IMR-90 (cell line): ENCODE measurements at regions not wholly inside any gene's neighbourhood (a gene's known extent, or its start where the extent isn't known, plus 50 kb on each side); places are given as distances from the start of the nearest gene placed in this dataset.

Experiments
- ATAC-seq: fragments of 200-7000 bp; cut with Tn5 transposase; 2 replicates; pipeline ENCODE4 v1.9.1; 2020; ENCODE audit warnings: low read depth, mild to moderate bottlenecking, moderate library complexity
- BruUV-seq: library from RNA; stranded (reverse); fragments of 400-500 nt; replicated peaks from 2 replicates; lab custom pipeline; 2021; lab: Mats Ljungman, UMichigan
- CTCF ChIA-PET: fragments of 300-600 bp; formaldehyde crosslinking; extraction: SDS; loops from one replicate; lab custom pipeline; 2021; ENCODE audit warnings: antibody characterized with exemption; lab: Yijun Ruan, JAX
- POLR2A ChIA-PET: fragments of 300-600 bp; sonication (Branson Sonifier 250); formaldehyde crosslinking; loops from one replicate; lab custom pipeline; 2022; ENCODE audit warnings: antibody characterized with exemption; ENCODE audit not compliant: unreplicated experiment; lab: Charles Lee
- DNase-seq: peaks from one replicate; pipeline ENCODE4 v3.0.0; 2013
- H2AFZ ChIP-seq: replicated peaks from 2 replicates; pipeline ENCODE3; 2013; ENCODE audit warnings: low read length, mild to moderate bottlenecking; ENCODE audit not compliant: poor library complexity
- H2AK5ac ChIP-seq: 2 replicates; pipeline ENCODE4 v1.6.1; 2013; ENCODE audit warnings: low read depth, low read length, inconsistent platforms
- H2AK9ac ChIP-seq: replicated peaks from 2 replicates; pipeline ENCODE3; 2013; ENCODE audit warnings: mild to moderate bottlenecking, low read depth, low read length, moderate library complexity; ENCODE audit not compliant: poor library complexity
- H2BK120ac ChIP-seq: 2 replicates; pipeline ENCODE4 v1.6.1; 2013; ENCODE audit warnings: low read depth, low read length, inconsistent platforms
- H2BK15ac ChIP-seq: 3 replicates; pipeline ENCODE4 v1.6.1; 2013; ENCODE audit warnings: low read depth, low read length, inconsistent platforms
- H2BK20ac ChIP-seq: 2 replicates; pipeline ENCODE4 v1.6.1; 2013; ENCODE audit warnings: low read depth, mild to moderate bottlenecking, inconsistent platforms, low read length, moderate library complexity
- H2BK5ac ChIP-seq: 2 replicates; pipeline ENCODE4 v1.6.1; 2013; ENCODE audit warnings: mild to moderate bottlenecking, low read depth, low read length, inconsistent platforms; ENCODE audit not compliant: poor library complexity, severe bottlenecking
- H3K14ac ChIP-seq: replicated peaks from 2 replicates; pipeline ENCODE4 v1.6.1; 2013; ENCODE audit warnings: low read depth, low read length, inconsistent platforms
- H3K18ac ChIP-seq: 2 replicates; pipeline ENCODE4 v1.6.1; 2013; ENCODE audit warnings: low read depth, low read length, control low read depth
- H3K23ac ChIP-seq: 2 replicates; pipeline ENCODE4 v1.6.1; 2013; ENCODE audit warnings: low read depth, low read length, inconsistent platforms
- H3K27ac ChIP-seq: 2 replicates; pipeline ENCODE4 v1.5.1; 2013; ENCODE audit warnings: mild to moderate bottlenecking, control low read depth, low read length; ENCODE audit not compliant: insufficient read depth
- H3K27me3 ChIP-seq: 2 replicates; pipeline ENCODE4 v1.6.1; 2013; ENCODE audit warnings: low read length; ENCODE audit not compliant: control insufficient read depth, insufficient read depth
- H3K36me3 ChIP-seq: 2 replicates; pipeline ENCODE4 v1.6.1; 2013; ENCODE audit warnings: low read length, mixed read lengths; ENCODE audit not compliant: control insufficient read depth, insufficient read depth
- H3K4ac ChIP-seq: 2 replicates; pipeline ENCODE4 v1.6.1; 2013; ENCODE audit warnings: low read depth, low read length, inconsistent platforms
- H3K4me1 ChIP-seq: 2 replicates; pipeline ENCODE4 v1.6.1; 2013; ENCODE audit warnings: low read length, mixed read lengths; ENCODE audit not compliant: control insufficient read depth, insufficient read depth
- H3K4me2 ChIP-seq: 2 replicates; pipeline ENCODE4 v1.6.1; 2013; ENCODE audit warnings: low read depth, mild to moderate bottlenecking, control low read depth, low read length, moderate library complexity
- H3K4me3 ChIP-seq: 2 replicates; pipeline ENCODE4 v1.5.1; 2013; ENCODE audit warnings: low read depth, mild to moderate bottlenecking, control low read depth, low read length, moderate library complexity; ENCODE audit not compliant: insufficient read depth
- H3K56ac ChIP-seq: 2 replicates; pipeline ENCODE4 v1.6.1; 2013; ENCODE audit warnings: low read length, inconsistent platforms; ENCODE audit not compliant: insufficient read depth; ENCODE audit errors: extremely low read depth
- H3K79me1 ChIP-seq, 2 experiments: 2 replicates each; pipeline ENCODE4 v1.6.1; 2013; ENCODE audit warnings: low read length in 2 of 2, inconsistent platforms in 1 of 2, low read depth in 1 of 2
- H3K9ac ChIP-seq: 2 replicates; pipeline ENCODE4 v1.6.1; 2013; ENCODE audit warnings: low read depth, low read length, control low read depth
- H3K9me1 ChIP-seq: 2 replicates; pipeline ENCODE4 v1.6.1; 2013; ENCODE audit warnings: low read length, inconsistent platforms; ENCODE audit not compliant: insufficient read depth
- H3K9me3 ChIP-seq: 2 replicates; pipeline ENCODE4 v1.6.1; 2013; ENCODE audit warnings: low read length; ENCODE audit not compliant: control insufficient read depth, insufficient read depth
- H4K20me1 ChIP-seq: 2 replicates; pipeline ENCODE4 v1.6.1; 2013; ENCODE audit warnings: low read length, inconsistent platforms; ENCODE audit not compliant: insufficient read depth
- H4K5ac ChIP-seq: 2 replicates; pipeline ENCODE4 v1.6.1; 2013; ENCODE audit warnings: mild to moderate bottlenecking, low read depth, low read length, control low read depth
- H4K8ac ChIP-seq, 2 experiments: 2 replicates each; pipeline ENCODE4 v1.6.1; 2013; ENCODE audit warnings: low read depth in 2 of 2, low read length in 2 of 2, control low read depth in 1 of 2, inconsistent platforms in 1 of 2
- H4K91ac ChIP-seq: 2 replicates; pipeline ENCODE4 v1.6.1; 2013; ENCODE audit warnings: low read depth, low read length, inconsistent platforms; ENCODE audit not compliant: insufficient read depth
- ELK1 ChIP-seq: fragments of 150-350 bp; IDR thresholded peaks from 2 replicates; pipeline ENCODE4 v1.6.1; 2016; ENCODE audit warnings: low read depth, mild to moderate bottlenecking, low read length, moderate library complexity, borderline replicate concordance
- MAFK ChIP-seq: IDR thresholded peaks from 2 replicates; pipeline ENCODE4 v1.6.1; 2012; ENCODE audit warnings: low read depth, low read length, improper control_type of control experiment
- RFX5 ChIP-seq: IDR thresholded peaks from 2 replicates; pipeline ENCODE4 v1.8.0; 2012; ENCODE audit warnings: low read depth, mild to moderate bottlenecking, low read length, moderate library complexity
- SMC3 ChIP-seq: fragments of 150-350 bp; IDR thresholded peaks from 2 replicates; pipeline ENCODE4 v1.6.1; 2016; ENCODE audit warnings: low read depth, mild to moderate bottlenecking, antibody characterized with exemption, low read length, moderate library complexity
- WGBS, 2 experiments: methylation state at CpG; one replicate each; pipeline versions ENCODE4 v1.1.5 to v1.1.7; 2013; ENCODE audit warnings: missing lambda C conversion rate in 2 of 2; ENCODE audit not compliant: insufficient read length in 1 of 2; ENCODE audit errors: extremely low coverage in 2 of 2; 5-methylcytosine and 5-hydroxymethylcytosine counted together
- dilution Hi-C: fragments of 300-500 bp; cut with HindIII; formaldehyde crosslinking; loops from one replicate; pipeline ENCODE4 v1.14.3; 2018; ENCODE audit warnings: low sequenced_read_pairs; ENCODE audit not compliant: unreplicated experiment
- in situ Hi-C: fragments of 300-500 bp; cut with MboI; formaldehyde crosslinking; loops from 3 replicates; pipeline ENCODE4 v1.14.3; 2019; ENCODE audit warnings: low sequenced_read_pairs, inconsistent platforms, mixed read lengths
- intact Hi-C: fragments of 100-400 bp; cut with micrococcal nuclease; formaldehyde crosslinking; loops from 2 replicates; pipeline ENCODE4 v1.10.0; 2022

- ChIA-PET POLR2A (no interaction called here), CTCF (no interaction called here)
- Histone ChIP-seq H3K14ac (no peak overlapping the region), H4K20me1 (no peaks in the 10 kb centered on the region), H3K23ac (no peak overlapping the region), H3K4me3 (no peak overlapping the region), H3K4ac (no peak overlapping the region), H2BK5ac (no peak overlapping the region), H3K18ac (no peak overlapping the region), H3K9me1 (peaks cover 7% of the 10 kb centered on the region; the same call in 1 of the 2 replicates), H3K9ac (no peak overlapping the region), H3K36me3 (no peaks in the 10 kb centered on the region), H3K4me1 (peaks cover 5% of the 10 kb centered on the region; the same call in 1 of the 2 replicates), H2AFZ (no peak overlapping the region), H2AK9ac (no peak overlapping the region), H3K56ac (no peak overlapping the region), H3K27ac (no peak overlapping the region), H4K5ac (no peak overlapping the region), H3K79me1 (no peaks in the 10 kb centered on the region), H2BK120ac (no peak overlapping the region), H3K9me3 (no peaks in the 10 kb centered on the region), H3K27me3 (no peaks in the 10 kb centered on the region), H3K4me2 (no peak overlapping the region), H2BK20ac (no peak overlapping the region), H4K8ac (no peak overlapping the region), H4K91ac (no peak overlapping the region), H2AK5ac (peak overlapping the region; percentile 45), H2BK15ac (no peak overlapping the region)
- no peak for TF ChIP-seq SMC3
- TF ChIP-seq MAFK: no peak
- no peak for TF ChIP-seq RFX5
- no peak for TF ChIP-seq ELK1
- WGBS, 2 experiments: 87% methylated on average over 4 of the region's 8 CpGs; no CpG with 5 or more reads in 1 of the 2 experiments
- DNase-seq: no peak
- no peak for ATAC-seq
- no TSS peak for BruUV-seq
- intact Hi-C loops (loop anchor here (5.0 kb wide), 1 partner anchor 212 kb away; no protein-coding TSS in a partner anchor), in situ Hi-C loops (no loop called here), dilution Hi-C loops (no loop called here)
These were observed 214.9 kb downstream of the PLK2 start for GRCh38 chr5:58244819-58245475.
